IPS DF 4.7 (cell line): ENCODE measurements at regions not wholly inside any gene's neighbourhood (a gene's known extent, or its start where the extent isn't known, plus 50 kb on each side); places are given as distances from the start of the nearest gene placed in this dataset.
"Not testable (repeated sequence)": the region's sequence is repeated elsewhere in the genome, so short reads cannot be mapped to it uniquely, and the experiment has no call there.

Source experiments
- DNase-seq: peaks from one replicate; pipeline ENCODE4 v3.0.0-alpha.2; 2013; ENCODE audit warnings: low spot score; ENCODE audit errors: extremely low read depth

GRCh38 chr14:106500571-106500970 lies 974.2 kb downstream of the TMEM121 start:
- no peak for DNase-seq

- no peak for DNase-seq
Measured at GRCh38 chr14:106501898-106502297, 975.5 kb downstream of the TMEM121 start.

- DNase-seq = no peak
Measured at GRCh38 chr14:106505366-106505765, 979.0 kb downstream of the TMEM121 start.

- no peak for DNase-seq
Measured at GRCh38 chr14:106506881-106507305, 980.5 kb downstream of the TMEM121 start.

- no peak for DNase-seq
Measured at GRCh38 chr14:106507354-106507753, 981.0 kb downstream of the TMEM121 start.

GRCh38 chr14:106508216-106508615 lies 981.8 kb downstream of the TMEM121 start:
- DNase-seq = no peak

GRCh38 chr14:106509176-106509575 lies 982.8 kb downstream of the TMEM121 start:
- DNase-seq = no peak

GRCh38 chr14:106509807-106510206 lies 983.4 kb downstream of the TMEM121 start:
- DNase-seq = no peak

- no peak for DNase-seq
Measured at GRCh38 chr14:106511006-106511799, 984.8 kb downstream of the TMEM121 start.

GRCh38 chr14:106511800-106512198 lies 985.4 kb downstream of the TMEM121 start:
- DNase-seq = no peak

- DNase-seq = no peak
Measured at GRCh38 chr14:106513302-106513701, 986.9 kb downstream of the TMEM121 start.

- DNase-seq = no peak
Measured at GRCh38 chr14:106518054-106518943, 991.9 kb downstream of the TMEM121 start.

GRCh38 chr14:106522118-106522517 lies 995.7 kb downstream of the TMEM121 start:
- not testable (repeated sequence) for DNase-seq

GRCh38 chr14:106522990-106523389 lies 996.6 kb downstream of the TMEM121 start:
- no peak for DNase-seq

GRCh38 chr14:106528717-106529116 lies 1002.3 kb downstream of the TMEM121 start:
- no peak for DNase-seq

- DNase-seq = no peak
Measured at GRCh38 chr14:106530031-106530422, 1003.6 kb downstream of the TMEM121 start.

GRCh38 chr14:106530423-106531107 lies 1004.2 kb downstream of the TMEM121 start:
- DNase-seq = no peak

- not testable (repeated sequence) for DNase-seq
Measured at GRCh38 chr14:106537597-106537996, 1011.2 kb downstream of the TMEM121 start.

- no peak for DNase-seq
Measured at GRCh38 chr14:106538201-106538600, 1011.8 kb downstream of the TMEM121 start.

GRCh38 chr14:106547735-106548434 lies 1021.5 kb downstream of the TMEM121 start:
- DNase-seq = no peak

- no peak for DNase-seq
Measured at GRCh38 chr14:106549064-106549463, 1022.7 kb downstream of the TMEM121 start.
